ENCODE measurements at regions not wholly inside any gene's neighbourhood (a gene's known extent, or its start where the extent isn't known, plus 50 kb on each side); places are given as distances from the start of the nearest gene placed in this dataset.

- TF ChIP-seq REST (IDR thresholded peaks at IDR 0.05; ENCODE audit: low read depth, low read length) (no peak), ELF1 (IDR thresholded peaks at IDR 0.05) (no peak), SIN3A (IDR thresholded peaks at IDR 0.05; ENCODE audit: borderline replicate concordance, low read depth, low read length) (no peak), MEF2A (IDR thresholded peaks at IDR 0.05; ENCODE audit: borderline replicate concordance, low read depth) (no peak), TEAD4 (IDR thresholded peaks at IDR 0.05; ENCODE audit: borderline replicate concordance, insufficient read depth) (no peak), TAF1 (IDR thresholded peaks at IDR 0.05; ENCODE audit: borderline replicate concordance, low read depth, low read length) (no peak), RFX5 (IDR thresholded peaks at IDR 0.05; ENCODE audit: low read length) (no peak)
Observed at GRCh38 chr16:13742928-13743327, 177.0 kb upstream of the ERCC4 start (continued).

- Histone ChIP-seq H3K27ac (ENCODE audit: low read depth in 2 of 2, low read length in 1 of 2) (no peak overlapping the region), H3F3A (replicated peaks; ENCODE audit: insufficient read depth) (no peaks in the 10 kb centered on the region), H3K36me3 (replicated peaks in 1 of 2; ENCODE audit: control insufficient read depth in 1 of 2, insufficient read depth in 2 of 2, low read length in 1 of 2) (no peaks in the 10 kb centered on the region), H3K4me3 (ENCODE audit: low read depth in 2 of 2, low read length in 1 of 2) (no peak overlapping the region), H4K20me1 (ENCODE audit: insufficient read depth) (no peaks in the 10 kb centered on the region), H3K4me1 (ENCODE audit: control insufficient read depth in 1 of 2, insufficient read depth in 2 of 2, low read depth in 1 of 2, low read length in 1 of 2) (no peaks in the 10 kb centered on the region), H2AFZ (ENCODE audit: low read depth) (no peak overlapping the region), H3K9me2 (no peaks in the 10 kb centered on the region), H3K79me2 (ENCODE audit: insufficient read depth) (no peaks in the 10 kb centered on the region), H3K9me3 (no peaks in the 10 kb centered on the region), H3K4me2 (no peak overlapping the region), H3K9ac (no peak overlapping the region), H3K27me3 (ENCODE audit: insufficient read depth) (no peaks in the 10 kb centered on the region)
- ChIA-PET CTCF (no interaction called here), POLR2A (no interaction called here)
- WGBS (ENCODE audit: low lambda C conversion rate), result 0% methylated on average over 1 of the region's 1 CpG
- no peak for DNase-seq
- TF ChIP-seq FOXM1 (IDR thresholded peaks at IDR 0.05; ENCODE audit: low read depth) (no peak), GABPA (IDR thresholded peaks at IDR 0.05; ENCODE audit: low read depth) (no peak), MEF2A (IDR thresholded peaks at IDR 0.05; ENCODE audit: borderline replicate concordance, low read depth) (no peak), CHD2 (IDR thresholded peaks at IDR 0.05; ENCODE audit: low read length, partially characterized antibody) (no peak), RFX5 (IDR thresholded peaks at IDR 0.05; ENCODE audit: low read length) (no peak)
Observed at GRCh38 chr16:13743571-13743970, 176.4 kb upstream of the ERCC4 start.

- H3K27me3 ChIP-seq (ENCODE audit: insufficient read depth), result no peaks in the 10 kb centered on the region
- H2AFZ ChIP-seq (ENCODE audit: low read depth), result no peak overlapping the region
- POLR2A ChIA-PET, result no interaction called here
- TF ChIP-seq TCF12 (IDR thresholded peaks at IDR 0.05), result no peak
- no peak for TF ChIP-seq RAD21 (IDR thresholded peaks at IDR 0.05; ENCODE audit: low read length)
- TF ChIP-seq MAX (IDR thresholded peaks at IDR 0.05; ENCODE audit: low read depth), result no peak
- TF ChIP-seq RCOR1 (IDR thresholded peaks at IDR 0.05; ENCODE audit: low read length), result no peak
- no peak for TF ChIP-seq REST (IDR thresholded peaks at IDR 0.05; ENCODE audit: low read depth, low read length)
- no peak for TF ChIP-seq RFX5 (IDR thresholded peaks at IDR 0.05; ENCODE audit: low read length)
- no peak for TF ChIP-seq RXRA (IDR thresholded peaks at IDR 0.05; ENCODE audit: borderline replicate concordance, low read depth)
- TF ChIP-seq USF2 (IDR thresholded peaks at IDR 0.05; ENCODE audit: borderline replicate concordance, low read depth, low read length), result no peak
- no peak for TF ChIP-seq JUND (IDR thresholded peaks at IDR 0.05)
- TF ChIP-seq MEF2A (IDR thresholded peaks at IDR 0.05; ENCODE audit: borderline replicate concordance, low read depth), result no peak
- TF ChIP-seq POLR2AphosphoS5 (IDR thresholded peaks at IDR 0.05; ENCODE audit: low read depth, low read length), result no peak
Observed at GRCh38 chr16:13756411-13757140, 163.4 kb upstream of the ERCC4 start.

More at GRCh38 chr16:13756411-13757140, 163.4 kb upstream of the ERCC4 start:
- no peaks in the 10 kb centered on the region for H3K4me1 ChIP-seq (ENCODE audit: control insufficient read depth in 1 of 2, insufficient read depth in 2 of 2, low read depth in 1 of 2, low read length in 1 of 2)
- H3K36me3 ChIP-seq (replicated peaks in 1 of 2; ENCODE audit: control insufficient read depth in 1 of 2, insufficient read depth in 2 of 2, low read length in 1 of 2), result no peaks in the 10 kb centered on the region
- no peaks in the 10 kb centered on the region for H4K20me1 ChIP-seq (ENCODE audit: insufficient read depth)
- 7% methylated on average over 14 of the region's 14 CpGs for WGBS (ENCODE audit: low lambda C conversion rate)
- no peaks in the 10 kb centered on the region for H3K9me3 ChIP-seq
- no peak overlapping the region for H3K4me2 ChIP-seq
- H3K9me2 ChIP-seq, result no peaks in the 10 kb centered on the region
- H3K9ac ChIP-seq, result no peak overlapping the region
- no peak overlapping the region for H3K4me3 ChIP-seq (ENCODE audit: low read depth in 2 of 2, low read length in 1 of 2)
- no peak for DNase-seq
- CTCF ChIA-PET, result no interaction called here
- no peaks in the 10 kb centered on the region for H3K79me2 ChIP-seq (ENCODE audit: insufficient read depth)
- no peaks in the 10 kb centered on the region for H3F3A ChIP-seq (replicated peaks; ENCODE audit: insufficient read depth)
- no peak overlapping the region for H3K27ac ChIP-seq (ENCODE audit: low read depth in 2 of 2, low read length in 1 of 2)

Data from SK-N-SH (cell line).